Mesendoderm (in vitro differentiated cells): ENCODE measurements at regions not wholly inside any gene's neighbourhood (a gene's known extent, or its start where the extent isn't known, plus 50 kb on each side); places are given as distances from the start of the nearest gene placed in this dataset.

Source experiments
- DNase-seq: peaks from one replicate; pipeline ENCODE4 v3.0.0; 2013
- H2AK5ac ChIP-seq: 2 replicates; pipeline ENCODE4 v1.6.1; 2013; ENCODE audit warnings: low read length, inconsistent platforms
- H2BK120ac ChIP-seq: 2 replicates; pipeline ENCODE4 v1.6.1; 2013; ENCODE audit warnings: low read depth, mild to moderate bottlenecking, low read length, moderate library complexity, mixed read lengths
- H2BK15ac ChIP-seq: replicated peaks from 2 replicates; pipeline ENCODE4 v1.6.1; 2013; ENCODE audit warnings: low read depth, mild to moderate bottlenecking, moderate library complexity
- H2BK5ac ChIP-seq: 2 replicates; pipeline ENCODE4 v1.6.1; 2013; ENCODE audit warnings: low read length, inconsistent platforms
- H3K18ac ChIP-seq: 2 replicates; pipeline ENCODE4 v1.6.1; 2013; ENCODE audit warnings: mild to moderate bottlenecking, low read length, mixed read lengths
- H3K23ac ChIP-seq: one replicate; pipeline ENCODE4 v1.6.1; 2013; ENCODE audit warnings: low read length
- H3K27ac ChIP-seq: 2 replicates; pipeline ENCODE4 v1.5.1; 2013; ENCODE audit warnings: low read depth, mild to moderate bottlenecking, inconsistent platforms, low read length, moderate library complexity
- H3K27me3 ChIP-seq: 2 replicates; pipeline ENCODE4 v1.6.1; 2013; ENCODE audit warnings: low read length, control low read depth, mild to moderate bottlenecking, inconsistent platforms; ENCODE audit not compliant: insufficient read depth, poor library complexity
- H3K36me3 ChIP-seq: 2 replicates; pipeline ENCODE4 v1.6.1; 2013; ENCODE audit warnings: low read length, inconsistent platforms; ENCODE audit not compliant: control insufficient read depth, insufficient read depth
- H3K4ac ChIP-seq: one replicate; pipeline ENCODE4 v1.6.1; 2013; ENCODE audit warnings: low read depth, mild to moderate bottlenecking, low read length, moderate library complexity
- H3K4me1 ChIP-seq: 2 replicates; pipeline ENCODE4 v1.6.1; 2013; ENCODE audit warnings: low read depth, low read length, inconsistent platforms; ENCODE audit not compliant: control insufficient read depth
- H3K4me2 ChIP-seq: 2 replicates; pipeline ENCODE4 v1.6.1; 2013; ENCODE audit warnings: low read length
- H3K4me3 ChIP-seq: 2 replicates; pipeline ENCODE4 v1.5.1; 2013; ENCODE audit warnings: mild to moderate bottlenecking, low read length
- H3K56ac ChIP-seq: one replicate; pipeline ENCODE4 v1.6.1; 2013; ENCODE audit warnings: low read length
- H3K79me1 ChIP-seq: 2 replicates; pipeline ENCODE4 v1.6.1; 2013; ENCODE audit warnings: low read length, inconsistent platforms
- H3K79me2 ChIP-seq: 2 replicates; pipeline ENCODE4 v1.6.1; 2013; ENCODE audit warnings: mild to moderate bottlenecking, low read length; ENCODE audit not compliant: control insufficient read depth, insufficient read depth
- H3K9ac ChIP-seq: 2 replicates; pipeline ENCODE4 v1.6.1; 2013; ENCODE audit warnings: low read length, inconsistent platforms
- H4K5ac ChIP-seq: one replicate; pipeline ENCODE4 v1.6.1; 2013; ENCODE audit warnings: low read length
- H4K8ac ChIP-seq: one replicate; pipeline ENCODE4 v1.6.1; 2013; ENCODE audit warnings: low read depth, mild to moderate bottlenecking, control low read depth, low read length, moderate library complexity
- WGBS: extraction: QIAGEN DNeasy Blood & Tissue Kit; methylation state at CpG from one replicate; pipeline ENCODE4 v1.1.7; 2013; ENCODE audit warnings: low lambda C conversion rate, missing lambda C conversion rate; ENCODE audit not compliant: insufficient coverage; ENCODE audit errors: extremely low coverage; 5-methylcytosine and 5-hydroxymethylcytosine counted together

DNA sequence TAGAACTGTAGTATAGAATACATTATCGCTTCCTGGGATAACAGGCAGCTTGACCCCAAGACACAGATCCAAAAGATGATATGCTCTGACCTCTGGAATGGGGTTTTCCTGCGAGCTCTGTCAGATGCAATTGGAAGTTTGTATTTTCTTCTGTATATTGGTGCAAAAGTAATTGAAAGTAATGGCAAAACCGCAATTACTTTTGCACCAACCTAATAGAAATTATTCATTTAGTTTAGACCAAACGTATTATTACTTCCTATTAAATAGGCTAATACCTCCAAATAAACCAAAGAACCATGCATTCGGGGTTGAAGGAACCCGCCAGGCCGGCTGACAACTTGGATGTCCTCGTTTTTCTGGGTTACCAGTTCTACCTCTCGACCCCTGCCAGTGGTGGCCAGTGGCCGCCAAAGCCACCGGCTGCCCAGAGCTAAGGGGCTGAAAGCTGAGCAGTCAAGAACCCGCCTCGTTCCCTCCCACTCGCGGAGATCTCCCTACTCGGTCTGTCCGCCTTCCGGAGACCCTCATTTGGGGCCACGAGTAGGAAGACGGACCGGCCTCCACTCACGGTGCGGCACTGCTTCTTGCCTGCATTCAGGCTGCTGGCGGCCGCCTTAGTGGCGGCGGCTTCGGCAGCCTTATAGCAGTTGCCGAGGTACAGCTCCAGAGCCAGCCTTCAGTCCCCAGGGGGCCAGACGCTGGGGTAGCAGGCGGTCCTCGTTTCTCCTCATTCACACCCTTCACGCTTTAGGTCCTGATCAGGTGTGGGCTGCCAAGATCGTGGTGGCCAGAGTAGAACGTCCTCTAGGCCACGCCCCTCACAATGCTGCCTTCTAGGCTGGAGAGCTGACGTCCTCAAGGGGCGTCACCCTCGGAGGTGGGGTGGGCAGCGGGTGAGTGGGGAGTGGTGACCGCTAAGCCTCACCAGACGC, 121.9 kb downstream of the RBMX2 start:
- no peaks in the 10 kb centered on the region for H3K79me1 ChIP-seq
- H2BK15ac ChIP-seq, result no peak overlapping the region
- DNase-seq, result peak; percentile 18
- H3K4me3 ChIP-seq, result no peak overlapping the region
- peak overlapping the region; percentile 2 for H3K4me2 ChIP-seq
- no peak overlapping the region for H4K8ac ChIP-seq
- no peaks in the 10 kb centered on the region for H3K27me3 ChIP-seq
- no peak overlapping the region for H3K9ac ChIP-seq
- no peak overlapping the region for H3K18ac ChIP-seq
- H3K4ac ChIP-seq, result no peak overlapping the region
- no peaks in the 10 kb centered on the region for H3K79me2 ChIP-seq
- no peak overlapping the region for H3K23ac ChIP-seq
- H2BK120ac ChIP-seq, result no peak overlapping the region
- H2BK5ac ChIP-seq, result no peak overlapping the region
- H2AK5ac ChIP-seq, result no peak overlapping the region
- H3K56ac ChIP-seq, result peak overlapping the region; percentile 30
- no CpG with 5 or more reads among the region's 42 CpGs for WGBS
- H3K36me3 ChIP-seq, result no peaks in the 10 kb centered on the region
- no peak overlapping the region for H4K5ac ChIP-seq
- H3K27ac ChIP-seq, result no peak overlapping the region
- no peaks in the 10 kb centered on the region for H3K4me1 ChIP-seq

DNA sequence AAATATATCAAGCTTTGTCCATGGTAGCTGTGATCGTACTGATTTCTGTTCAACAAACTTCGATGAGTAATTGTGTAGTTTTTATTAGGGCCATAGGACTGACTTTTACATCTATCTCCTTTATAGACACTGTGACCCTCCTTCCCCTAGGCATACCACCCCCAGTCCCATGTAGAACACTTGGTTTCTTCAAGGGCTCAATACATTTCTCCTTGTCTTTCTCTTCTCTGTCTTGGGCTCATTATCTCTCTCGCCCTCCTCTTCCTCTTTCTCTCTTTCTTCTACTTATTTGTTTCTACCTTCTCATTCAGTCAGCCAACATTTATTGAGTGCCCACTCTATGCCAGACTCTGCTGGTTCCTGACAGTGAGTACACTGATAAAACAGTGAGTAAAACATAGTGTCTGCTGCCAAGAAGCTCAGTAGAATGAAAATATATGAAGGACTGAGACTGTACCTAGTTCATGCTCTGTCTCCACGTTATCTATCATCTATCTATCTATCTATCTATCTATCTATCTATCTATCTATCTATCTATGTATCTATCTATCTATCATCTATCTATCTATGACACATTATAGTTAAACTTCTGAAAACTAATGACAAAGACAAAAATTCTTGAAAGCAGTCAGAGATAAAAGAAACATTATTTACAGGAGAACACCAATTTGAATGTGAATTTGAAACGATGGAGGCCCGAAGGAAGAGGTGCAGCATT, 122.8 kb downstream of the RBMX2 start:
- WGBS, result no CpG with 5 or more reads among the region's 6 CpGs
- no peak overlapping the region for H3K23ac ChIP-seq
- no peak overlapping the region for H4K8ac ChIP-seq

DNA sequence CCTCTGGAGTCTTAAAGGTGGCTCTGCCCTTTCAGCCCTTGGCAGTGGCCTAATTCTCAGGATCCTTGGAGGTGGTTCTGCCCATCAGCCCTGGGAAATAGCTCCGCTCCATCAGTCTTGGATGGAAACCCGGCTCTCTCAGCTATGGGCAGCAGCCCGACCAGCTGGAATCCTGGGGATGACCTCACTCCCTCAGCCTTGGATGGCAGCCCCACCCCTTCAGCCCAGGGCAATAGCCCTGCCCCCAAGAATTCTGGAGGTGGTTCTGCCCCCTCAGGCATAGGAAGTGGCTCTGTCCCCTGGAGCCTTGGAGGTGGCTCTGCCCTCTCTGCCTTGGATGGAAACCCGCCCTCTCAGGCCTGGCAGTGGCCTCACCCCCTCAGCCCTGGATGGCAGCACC, 127.7 kb downstream of the RBMX2 start:
- Histone ChIP-seq H3K4me2 (no peak overlapping the region), H3K18ac (no peak overlapping the region), H4K5ac (no peak overlapping the region), H3K4me1 (no peaks in the 10 kb centered on the region), H2BK15ac (no peak overlapping the region), H3K79me2 (no peaks in the 10 kb centered on the region), H3K27me3 (no peaks in the 10 kb centered on the region), H4K8ac (no peak overlapping the region), H2AK5ac (no peak overlapping the region), H3K4ac (no peak overlapping the region), H3K56ac (no peak overlapping the region), H3K23ac (no peak overlapping the region), H3K9ac (no peak overlapping the region), H2BK5ac (no peak overlapping the region), H3K27ac (no peak overlapping the region), H3K79me1 (no peaks in the 10 kb centered on the region), H3K36me3 (no peaks in the 10 kb centered on the region), H3K4me3 (no peak overlapping the region), H2BK120ac (no peak overlapping the region)
- WGBS, result no CpG with 5 or more reads among the region's 4 CpGs
- peak; percentile 37 for DNase-seq

More for the DNA sequence above, 122.8 kb downstream of the RBMX2 start:
- no peak overlapping the region for H3K4ac ChIP-seq
- H3K56ac ChIP-seq, result no peak overlapping the region
- H3K79me2 ChIP-seq, result no peaks in the 10 kb centered on the region
- no peaks in the 10 kb centered on the region for H3K79me1 ChIP-seq
- H3K4me2 ChIP-seq, result no peak overlapping the region
- no peaks in the 10 kb centered on the region for H3K27me3 ChIP-seq
- H3K27ac ChIP-seq, result no peak overlapping the region
- no peak overlapping the region for H4K5ac ChIP-seq
- H2BK120ac ChIP-seq, result no peak overlapping the region
- H3K36me3 ChIP-seq, result no peaks in the 10 kb centered on the region
- no peak overlapping the region for H2AK5ac ChIP-seq
- no peak overlapping the region for H3K18ac ChIP-seq
- H3K4me3 ChIP-seq, result no peak overlapping the region
- no peak overlapping the region for H2BK5ac ChIP-seq
- H3K4me1 ChIP-seq, result no peaks in the 10 kb centered on the region
- DNase-seq, result no peak
- H2BK15ac ChIP-seq, result no peak overlapping the region
- no peak overlapping the region for H3K9ac ChIP-seq

DNA sequence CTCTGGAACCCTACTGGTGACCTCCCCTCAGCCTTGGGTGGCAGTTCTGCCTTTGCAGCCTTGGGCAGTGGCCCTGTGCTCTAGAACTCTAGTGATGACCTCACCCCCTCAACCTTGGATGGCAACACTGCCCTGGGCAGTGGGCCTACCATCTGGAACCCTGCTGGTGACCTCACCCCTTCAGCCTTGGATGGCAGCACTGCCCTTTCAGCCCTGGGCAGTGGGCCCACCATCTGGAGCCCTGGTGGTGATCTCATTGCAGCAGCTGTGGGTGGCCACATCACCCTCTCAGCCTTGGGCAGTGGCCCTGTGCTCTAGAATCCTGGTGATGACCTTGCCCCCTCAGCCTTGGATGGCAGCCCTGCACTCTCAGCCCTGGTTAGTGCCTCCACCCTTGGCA, 129.3 kb downstream of the RBMX2 start:
- Histone ChIP-seq H3K4me3 (no peak overlapping the region), H3K27ac (no peak overlapping the region)

DNA sequence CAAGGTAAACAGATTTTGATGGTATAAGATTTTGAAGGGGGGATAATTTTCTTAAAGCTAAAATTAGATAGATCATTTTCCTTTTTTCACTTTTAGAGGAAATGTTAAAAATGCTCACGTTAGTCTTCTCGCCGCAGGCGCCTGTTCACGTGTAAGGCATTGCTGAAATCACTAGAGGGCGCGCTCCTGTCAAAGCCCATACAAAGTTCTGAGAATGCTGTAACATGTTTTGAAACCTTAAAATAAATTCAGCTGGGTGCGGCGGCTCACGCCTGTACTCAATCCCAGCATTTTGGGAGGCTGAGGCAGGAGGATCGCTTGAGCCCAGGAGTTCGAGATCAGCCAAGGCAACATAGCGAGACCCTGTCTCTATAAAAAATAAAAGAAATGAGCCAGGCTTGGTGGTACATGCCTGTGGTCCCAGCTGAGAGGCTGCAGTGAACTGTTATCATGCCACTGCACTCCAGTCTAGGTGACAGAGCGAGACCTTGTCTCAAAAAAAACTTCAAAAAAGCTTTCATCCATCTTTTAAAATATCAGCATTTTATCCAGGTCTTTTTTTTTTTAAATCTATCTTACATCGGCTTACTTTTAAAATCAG, 138.0 kb downstream of the RBMX2 start:
- no CpG with 5 or more reads among the region's 15 CpGs for WGBS
- H3K36me3 ChIP-seq, result no peaks in the 10 kb centered on the region
- no peak overlapping the region for H2AK5ac ChIP-seq
- H2BK120ac ChIP-seq, result no peak overlapping the region
- H2BK5ac ChIP-seq, result no peak overlapping the region
- H4K5ac ChIP-seq, result no peak overlapping the region
- H3K4me3 ChIP-seq, result no peak overlapping the region
- no peak overlapping the region for H3K4ac ChIP-seq
- no peak overlapping the region for H3K56ac ChIP-seq
- no peaks in the 10 kb centered on the region for H3K79me1 ChIP-seq
- DNase-seq, result peak; percentile 43
- H2BK15ac ChIP-seq, result no peak overlapping the region
- no peaks in the 10 kb centered on the region for H3K4me1 ChIP-seq
- H3K23ac ChIP-seq, result no peak overlapping the region
- H3K18ac ChIP-seq, result no peak overlapping the region
- no peaks in the 10 kb centered on the region for H3K79me2 ChIP-seq
- H3K27me3 ChIP-seq, result no peaks in the 10 kb centered on the region
- H3K9ac ChIP-seq, result no peak overlapping the region
- no peak overlapping the region for H4K8ac ChIP-seq
- H3K4me2 ChIP-seq, result no peak overlapping the region
- H3K27ac ChIP-seq, result no peak overlapping the region

More for the DNA sequence above, 129.3 kb downstream of the RBMX2 start:
- Histone ChIP-seq H3K23ac (no peak overlapping the region), H2BK5ac (no peak overlapping the region), H3K79me2 (no peaks in the 10 kb centered on the region), H3K4me1 (no peaks in the 10 kb centered on the region), H3K18ac (no peak overlapping the region), H2AK5ac (no peak overlapping the region), H3K4me2 (no peak overlapping the region), H3K79me1 (no peaks in the 10 kb centered on the region), H3K9ac (no peak overlapping the region), H4K5ac (no peak overlapping the region), H2BK15ac (no peak overlapping the region), H3K27me3 (no peaks in the 10 kb centered on the region), H4K8ac (no peak overlapping the region), H3K4ac (no peak overlapping the region), H3K36me3 (no peaks in the 10 kb centered on the region), H2BK120ac (no peak overlapping the region), H3K56ac (no peak overlapping the region)
- DNase-seq, result no peak
